ENCODE measurements at regions not wholly inside any gene's neighbourhood (a gene's known extent, or its start where the extent isn't known, plus 50 kb on each side); places are given as distances from the start of the nearest gene placed in this dataset.

DNA sequence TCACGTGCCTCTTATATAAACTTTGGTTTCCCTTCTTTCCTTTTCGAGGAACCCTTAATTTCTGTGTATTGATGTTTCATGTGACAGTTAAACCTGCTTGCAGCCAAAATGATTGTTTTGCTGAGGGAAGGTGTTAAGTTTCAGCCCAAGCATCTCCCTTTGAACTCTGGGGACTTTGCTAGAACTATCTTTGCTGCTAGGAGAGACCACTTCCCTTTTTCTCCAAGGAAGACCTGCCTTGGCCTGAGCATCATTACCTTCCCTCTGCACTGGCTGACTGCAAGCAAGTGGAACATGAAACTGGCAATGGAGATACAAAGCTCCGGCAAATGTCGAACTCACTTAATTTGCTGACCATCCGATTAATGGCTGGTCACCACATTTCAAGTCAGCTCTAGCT is 192.8 kb downstream of the GRIN2B start:
- TF ChIP-seq EZH2phosphoT487 (IDR thresholded peaks at IDR 0.05; ENCODE audit: low read length) (no peak), EZH2 (optimal IDR thresholded peaks at IDR 0.05; ENCODE audit: low read depth, low read length) (no peak)
- TF ChIP-seq, protein P1, sequence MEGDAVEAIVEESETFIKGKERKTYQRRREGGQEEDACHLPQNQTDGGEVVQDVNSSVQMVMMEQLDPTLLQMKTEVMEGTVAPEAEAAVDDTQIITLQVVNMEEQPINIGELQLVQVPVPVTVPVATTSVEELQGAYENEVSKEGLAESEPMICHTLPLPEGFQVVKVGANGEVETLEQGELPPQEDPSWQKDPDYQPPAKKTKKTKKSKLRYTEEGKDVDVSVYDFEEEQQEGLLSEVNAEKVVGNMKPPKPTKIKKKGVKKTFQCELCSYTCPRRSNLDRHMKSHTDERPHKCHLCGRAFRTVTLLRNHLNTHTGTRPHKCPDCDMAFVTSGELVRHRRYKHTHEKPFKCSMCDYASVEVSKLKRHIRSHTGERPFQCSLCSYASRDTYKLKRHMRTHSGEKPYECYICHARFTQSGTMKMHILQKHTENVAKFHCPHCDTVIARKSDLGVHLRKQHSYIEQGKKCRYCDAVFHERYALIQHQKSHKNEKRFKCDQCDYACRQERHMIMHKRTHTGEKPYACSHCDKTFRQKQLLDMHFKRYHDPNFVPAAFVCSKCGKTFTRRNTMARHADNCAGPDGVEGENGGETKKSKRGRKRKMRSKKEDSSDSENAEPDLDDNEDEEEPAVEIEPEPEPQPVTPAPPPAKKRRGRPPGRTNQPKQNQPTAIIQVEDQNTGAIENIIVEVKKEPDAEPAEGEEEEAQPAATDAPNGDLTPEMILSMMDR (IDR thresholded peaks at IDR 0.05; ENCODE audit: low read length) = no peak

Measured in MM.1S (cell line).